ENCODE measurements at regions not wholly inside any gene's neighbourhood (a gene's known extent, or its start where the extent isn't known, plus 50 kb on each side); places are given as distances from the start of the nearest gene placed in this dataset.

DNA sequence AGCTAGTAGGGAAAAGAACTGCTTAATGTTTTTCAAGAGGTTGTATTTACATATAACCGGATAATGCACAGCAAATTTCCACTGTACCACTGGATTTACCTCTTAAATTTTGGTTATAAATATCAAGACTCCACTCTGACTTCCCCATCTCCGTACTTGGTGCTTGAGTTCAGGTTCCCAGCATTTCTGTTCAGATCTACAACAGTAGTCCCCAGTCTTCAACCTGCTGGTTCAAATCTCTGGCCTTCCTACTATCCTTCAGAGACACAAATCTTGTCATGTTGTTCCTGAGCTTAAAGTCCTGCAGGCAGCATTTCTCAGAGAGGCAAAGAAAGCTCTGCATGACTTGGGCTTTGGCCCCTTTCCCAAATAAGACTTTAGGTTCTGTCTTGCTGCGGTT, 392.6 kb upstream of the ATP5MC3 start:
- TF ChIP-seq, protein P1, sequence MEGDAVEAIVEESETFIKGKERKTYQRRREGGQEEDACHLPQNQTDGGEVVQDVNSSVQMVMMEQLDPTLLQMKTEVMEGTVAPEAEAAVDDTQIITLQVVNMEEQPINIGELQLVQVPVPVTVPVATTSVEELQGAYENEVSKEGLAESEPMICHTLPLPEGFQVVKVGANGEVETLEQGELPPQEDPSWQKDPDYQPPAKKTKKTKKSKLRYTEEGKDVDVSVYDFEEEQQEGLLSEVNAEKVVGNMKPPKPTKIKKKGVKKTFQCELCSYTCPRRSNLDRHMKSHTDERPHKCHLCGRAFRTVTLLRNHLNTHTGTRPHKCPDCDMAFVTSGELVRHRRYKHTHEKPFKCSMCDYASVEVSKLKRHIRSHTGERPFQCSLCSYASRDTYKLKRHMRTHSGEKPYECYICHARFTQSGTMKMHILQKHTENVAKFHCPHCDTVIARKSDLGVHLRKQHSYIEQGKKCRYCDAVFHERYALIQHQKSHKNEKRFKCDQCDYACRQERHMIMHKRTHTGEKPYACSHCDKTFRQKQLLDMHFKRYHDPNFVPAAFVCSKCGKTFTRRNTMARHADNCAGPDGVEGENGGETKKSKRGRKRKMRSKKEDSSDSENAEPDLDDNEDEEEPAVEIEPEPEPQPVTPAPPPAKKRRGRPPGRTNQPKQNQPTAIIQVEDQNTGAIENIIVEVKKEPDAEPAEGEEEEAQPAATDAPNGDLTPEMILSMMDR (IDR thresholded peaks at IDR 0.05): no peak
- no peak for TF ChIP-seq POLR2A (IDR thresholded peaks at IDR 0.05)

Data from testis (tissue), 2 donors.